HG02870 (cell line): ENCODE measurements at regions not wholly inside any gene's neighbourhood (a gene's known extent, or its start where the extent isn't known, plus 50 kb on each side); places are given as distances from the start of the nearest gene placed in this dataset.

Experiments
- ATAC-seq: cut with Tn5 transposase; IDR thresholded peaks from one replicate; pipeline ENCODE4 v1.9.1; 2021; ENCODE audit warnings: mild to moderate bottlenecking, moderate library complexity; ENCODE audit not compliant: unreplicated experiment

DNA sequence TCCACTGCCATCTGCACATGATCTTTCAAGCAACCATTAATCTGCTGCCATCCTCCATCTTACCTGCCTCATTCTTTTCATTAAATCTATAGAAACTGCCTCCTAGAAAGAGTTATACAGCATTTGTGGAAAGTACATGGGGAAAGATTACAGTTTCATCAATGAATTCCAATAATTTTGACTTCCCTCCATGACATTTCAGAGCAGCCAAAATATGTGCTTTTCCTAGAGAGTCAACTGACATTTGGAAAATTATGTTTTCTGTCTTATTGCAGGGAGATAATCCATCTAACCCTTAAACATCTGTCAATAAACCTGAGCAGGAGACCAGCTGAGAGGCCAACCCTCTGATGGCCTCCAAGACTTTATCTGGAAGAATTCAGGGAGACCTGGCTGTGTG is 147.0 kb upstream of the CDH5 start:
- no peak for ATAC-seq

GRCh38 chr16:66212428-66212827 is 154.1 kb upstream of the CDH5 start:
- ATAC-seq, result no peak

DNA sequence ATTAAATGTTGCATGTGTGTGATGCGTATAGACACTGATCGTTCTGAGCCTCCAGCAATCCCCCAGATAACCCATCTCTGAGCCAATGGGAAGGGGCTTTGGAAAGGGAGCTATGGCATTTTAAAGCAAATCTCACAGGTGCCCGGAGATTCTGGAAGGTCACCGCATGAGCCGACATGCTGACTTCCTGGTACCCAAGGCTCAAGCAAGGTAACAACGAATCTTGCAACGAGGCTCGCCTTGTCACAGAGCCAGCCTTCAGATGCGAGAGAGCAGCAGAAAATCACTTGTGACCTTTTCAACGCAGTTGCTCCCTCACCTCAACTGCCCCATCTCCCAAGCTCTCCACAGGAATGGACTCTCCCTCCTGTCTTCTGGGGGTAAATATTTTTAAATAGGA is 154.8 kb upstream of the CDH5 start:
- no peak for ATAC-seq

DNA sequence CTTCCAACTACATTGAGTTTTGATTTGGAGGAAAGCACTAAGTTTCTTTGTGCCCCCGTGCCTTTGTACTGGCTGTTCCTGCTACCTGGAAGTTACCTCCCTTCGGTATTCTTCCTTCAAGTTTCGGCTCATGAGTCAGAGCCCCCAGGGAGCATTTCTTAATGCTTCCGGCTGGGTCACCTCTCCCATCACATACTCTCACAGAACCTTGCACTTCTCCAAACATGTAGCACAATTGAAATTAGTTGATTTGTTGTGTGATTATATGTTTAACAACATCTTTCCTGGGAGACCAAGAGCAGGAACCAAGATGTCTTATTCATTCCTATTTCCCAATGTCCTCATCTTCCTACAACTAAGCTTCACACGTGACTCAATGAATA is 158.6 kb upstream of the CDH5 start:
- ATAC-seq, result no peak

- no peak for ATAC-seq
Observed at GRCh38 chr16:66207139-66207882, 159.2 kb upstream of the CDH5 start.

- no peak for ATAC-seq
Observed at GRCh38 chr16:66206363-66206762, 160.1 kb upstream of the CDH5 start.

DNA sequence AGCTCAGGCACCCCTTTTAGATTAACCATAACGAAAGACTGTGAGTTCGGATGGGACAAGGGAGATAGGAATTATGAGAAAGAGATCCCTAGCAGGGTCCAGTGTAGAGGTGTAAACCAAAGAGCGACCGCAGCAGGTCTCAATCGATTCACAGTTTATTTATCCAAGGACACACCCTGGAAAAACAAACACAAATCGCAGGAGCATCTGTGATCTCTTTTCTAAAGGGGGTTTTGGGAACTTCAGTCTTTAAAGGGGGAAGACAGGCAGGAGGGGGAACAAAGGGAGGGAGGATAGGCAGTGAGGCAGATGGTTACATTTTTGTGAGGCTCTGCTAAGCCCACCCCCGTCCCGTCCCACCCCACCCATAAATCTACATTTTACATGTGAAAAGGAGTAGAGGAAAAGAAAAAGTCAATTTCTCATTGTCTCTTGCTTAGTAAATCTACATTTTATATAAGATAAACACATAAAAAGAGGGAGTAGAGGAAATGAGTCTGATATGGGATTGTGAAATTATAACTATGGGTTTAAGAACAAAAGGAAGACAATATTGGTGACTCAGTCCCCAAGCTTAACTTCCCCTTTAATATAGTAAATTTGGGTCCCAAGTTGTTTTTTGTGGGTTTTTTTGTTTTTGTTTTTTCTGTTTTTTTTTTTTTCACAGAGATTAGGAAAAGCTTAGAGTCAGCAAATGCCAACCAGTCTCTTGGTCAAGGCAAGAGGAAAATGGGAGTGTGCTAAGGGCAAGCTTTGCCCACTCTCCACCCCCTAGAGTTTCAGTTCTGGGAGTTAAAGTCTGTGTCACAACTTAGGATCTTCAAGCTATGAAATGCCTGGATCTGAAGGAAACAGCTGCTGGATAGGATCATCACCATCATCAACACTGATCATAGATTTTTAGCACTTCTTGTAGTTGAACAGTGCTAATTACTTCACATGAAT is 160.9 kb upstream of the CDH5 start:
- no peak for ATAC-seq

GRCh38 chr16:66204756-66205155 is 161.7 kb upstream of the CDH5 start:
- ATAC-seq, result no peak

- ATAC-seq, result no peak
Observed at GRCh38 chr16:66203476-66203875, 163.0 kb upstream of the CDH5 start.

DNA sequence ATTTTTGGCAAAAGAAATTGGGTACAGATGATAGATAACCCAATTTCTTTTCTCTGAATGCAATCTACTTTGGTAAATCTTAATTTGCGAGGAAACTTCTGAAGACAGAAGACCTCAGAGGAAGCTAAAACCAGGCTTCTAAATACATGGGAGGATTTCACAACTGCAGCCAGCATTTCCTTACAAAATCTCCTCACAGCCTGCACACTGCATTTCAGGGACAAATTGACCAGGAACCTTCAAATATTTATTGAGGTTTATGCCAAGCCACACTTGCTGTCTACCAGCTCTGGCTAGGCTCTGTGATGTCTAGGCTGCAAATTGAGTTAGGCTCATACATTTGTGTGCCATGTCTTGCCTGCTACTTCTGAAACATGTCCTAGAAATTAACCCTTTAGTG is 167.3 kb upstream of the CDH5 start:
- no peak for ATAC-seq

DNA sequence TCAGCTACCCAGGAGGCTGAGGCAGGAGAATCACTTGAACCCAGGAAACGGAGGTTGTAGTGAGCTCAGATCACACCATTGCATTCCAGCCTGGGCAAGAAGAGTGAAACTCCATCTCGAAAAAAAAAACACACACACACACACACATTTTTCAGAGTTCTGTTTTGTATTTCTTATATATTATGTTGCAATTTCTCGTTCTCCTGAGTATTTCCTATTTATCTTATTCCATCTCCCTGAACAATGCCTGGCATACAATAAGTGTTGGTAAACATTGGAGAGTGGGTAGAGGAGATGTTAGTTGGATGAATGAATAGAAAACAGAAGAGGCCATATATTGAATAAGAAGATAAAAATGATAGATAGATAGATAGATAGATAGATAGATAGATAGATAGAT is 167.8 kb upstream of the CDH5 start:
- no peak for ATAC-seq

DNA sequence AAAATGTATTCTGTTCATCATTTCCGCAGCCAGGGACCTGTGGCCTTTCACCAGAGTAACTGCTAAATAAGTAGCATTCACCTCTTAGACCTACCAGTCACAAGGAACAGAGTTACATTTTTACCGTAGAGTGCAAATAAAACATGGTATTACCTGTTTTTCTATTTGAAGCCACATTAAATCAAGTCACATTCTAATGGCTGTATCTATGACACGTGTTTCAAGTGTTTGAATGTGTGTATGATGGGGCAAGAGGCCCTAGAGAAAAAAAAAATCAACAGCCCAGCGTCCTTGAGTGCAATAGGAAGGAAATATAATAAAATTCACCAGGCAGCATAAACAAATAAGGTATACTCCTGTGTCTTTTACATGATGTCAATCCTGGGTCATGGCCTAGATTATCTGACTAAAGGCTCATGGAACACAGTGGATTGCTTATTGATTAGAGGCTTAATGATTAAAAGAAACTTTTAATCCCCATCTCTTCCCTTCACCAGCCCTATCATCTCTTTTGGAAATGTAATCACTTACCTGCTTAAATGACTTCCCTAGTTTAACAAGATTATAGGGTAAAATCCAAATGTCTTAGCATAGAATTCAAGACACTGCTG is 168.7 kb upstream of the CDH5 start:
- ATAC-seq, result no peak

DNA sequence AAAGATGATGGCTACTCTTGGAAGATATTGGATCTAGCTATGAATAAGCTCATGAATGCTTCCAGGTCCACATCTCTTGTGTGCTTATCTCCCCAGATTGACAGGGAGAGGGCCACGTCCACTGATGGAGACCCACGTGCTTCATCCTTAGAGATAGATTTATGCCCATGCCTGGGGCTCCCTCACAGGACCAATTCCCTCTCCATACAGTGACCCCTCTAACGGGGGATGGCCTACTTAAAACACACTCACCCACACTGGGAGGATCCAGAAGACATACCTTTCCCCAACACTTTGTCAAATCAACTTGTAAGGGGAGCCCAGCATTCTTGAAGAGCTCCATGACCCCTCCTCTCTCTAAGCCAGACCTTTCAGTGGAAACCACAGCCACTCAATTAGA is 169.7 kb upstream of the CDH5 start:
- no peak for ATAC-seq

DNA sequence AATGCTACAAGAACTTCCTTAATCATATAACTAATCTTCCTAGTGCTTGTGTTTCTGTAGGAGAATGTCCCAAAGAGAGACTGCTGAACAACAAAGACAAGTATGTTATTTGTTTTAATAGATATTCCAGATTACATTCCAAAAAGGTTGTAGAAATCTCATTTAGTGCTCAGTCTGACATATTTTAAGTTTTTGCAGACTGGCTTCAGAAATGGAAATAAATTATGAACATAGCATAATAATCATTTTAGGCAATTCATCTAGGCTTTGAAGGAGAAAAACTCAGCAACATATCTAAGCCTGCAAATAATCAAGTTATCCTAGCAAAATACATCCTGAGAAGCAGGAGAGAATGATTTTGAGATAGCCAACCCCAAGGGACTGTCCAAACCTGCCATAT is 171.6 kb upstream of the CDH5 start:
- ATAC-seq, result no peak

GRCh38 chr16:66193543-66194229 is 172.8 kb upstream of the CDH5 start:
- no peak for ATAC-seq

DNA sequence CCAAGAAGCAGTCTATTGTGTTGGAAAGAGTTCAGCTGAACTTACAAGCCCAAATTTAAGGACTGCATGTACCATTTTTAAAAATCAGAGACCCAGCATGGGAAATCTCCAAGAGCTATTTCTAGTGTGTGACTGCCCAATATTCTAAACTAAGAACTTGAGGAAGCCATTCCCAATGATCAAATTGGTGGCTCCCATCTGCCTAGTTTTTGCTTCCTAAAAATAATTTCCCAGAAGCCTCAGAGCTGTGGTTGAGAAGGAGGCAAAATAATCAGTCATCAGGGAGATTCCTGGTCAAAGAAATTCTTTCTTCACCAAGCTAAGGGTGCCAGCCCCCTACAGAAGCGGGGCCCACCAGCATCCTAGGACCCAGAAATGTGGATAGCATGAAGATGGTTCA is 176.1 kb upstream of the CDH5 start:
- no peak for ATAC-seq

- ATAC-seq, result no peak
Observed at GRCh38 chr16:66189951-66190350, 176.5 kb upstream of the CDH5 start.

GRCh38 chr16:66188917-66189725 is 177.4 kb upstream of the CDH5 start:
- ATAC-seq, result no peak

DNA sequence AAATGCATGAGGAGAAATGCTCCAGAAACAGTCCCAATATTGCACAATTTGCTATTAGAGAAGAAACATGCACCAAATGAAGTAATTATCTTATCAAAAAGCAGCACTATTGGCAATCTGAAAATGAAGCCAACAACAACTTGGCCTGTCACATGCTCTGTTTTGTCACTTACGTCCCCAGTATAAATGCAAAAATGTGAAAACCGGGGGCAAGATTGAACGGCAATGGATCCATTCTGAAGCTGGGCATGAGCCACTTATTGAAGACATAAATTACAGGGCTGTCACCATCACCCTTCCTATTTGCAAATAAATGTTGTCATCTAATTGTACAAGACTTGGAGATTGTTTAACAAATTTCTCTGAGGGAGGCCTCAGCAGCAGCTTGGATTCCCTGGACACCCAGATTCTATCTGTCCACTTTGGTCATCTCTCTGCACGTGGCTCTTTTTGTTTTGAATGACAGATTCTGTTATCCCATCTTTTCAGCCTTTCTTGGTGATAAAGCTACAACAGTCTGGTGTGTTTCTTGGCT is 180.2 kb upstream of the CDH5 start:
- no peak for ATAC-seq

DNA sequence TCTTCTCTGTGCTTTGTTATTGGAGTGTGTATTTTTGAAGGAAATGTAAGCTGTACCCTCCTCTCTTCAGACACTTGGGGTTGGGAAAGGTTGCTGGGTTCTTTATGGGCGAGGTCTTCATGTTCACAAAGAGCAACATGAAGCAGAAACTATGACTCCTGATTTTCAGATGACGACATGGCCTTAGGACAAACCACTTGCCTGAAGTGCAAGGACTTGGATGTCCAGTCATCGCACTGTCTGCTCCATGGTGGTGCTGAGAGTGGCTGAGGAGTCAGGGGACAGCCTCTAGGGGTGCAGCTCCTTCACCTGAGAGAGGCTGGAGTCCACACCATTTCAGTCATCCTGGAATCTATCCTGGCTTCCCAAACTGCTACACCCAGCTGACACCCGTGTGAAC is 183.9 kb upstream of the CDH5 start:
- ATAC-seq, result no peak
